Kidney tubule cell (primary cell): ENCODE measurements at regions not wholly inside any gene's neighbourhood (a gene's known extent, or its start where the extent isn't known, plus 50 kb on each side); places are given as distances from the start of the nearest gene placed in this dataset.

Experiments used
- DNase-seq: peaks from one replicate; pipeline ENCODE4 v3.0.0-alpha.2; 2018; ENCODE audit warnings: low spot score

DNA sequence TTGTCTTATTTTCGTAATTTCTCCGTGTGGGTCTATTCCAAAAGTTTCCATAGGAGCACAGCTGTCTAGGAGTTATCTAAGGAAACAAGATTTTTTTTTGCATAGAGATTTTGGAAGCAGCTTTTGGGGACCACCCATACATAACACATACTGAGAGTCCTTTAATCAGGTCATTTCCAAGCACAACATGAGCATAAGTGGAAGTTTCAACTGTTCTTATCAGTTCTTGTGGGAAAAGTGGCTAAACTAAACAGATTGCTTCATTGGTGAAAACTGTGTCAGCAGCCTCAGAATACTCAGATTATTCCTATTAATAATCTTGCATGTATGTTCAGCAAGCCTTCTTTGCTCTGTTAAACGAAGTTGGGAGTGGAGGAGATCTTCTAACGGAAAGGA lies 153.6 kb upstream of the TYRP1 start:
- no peak for DNase-seq

DNA sequence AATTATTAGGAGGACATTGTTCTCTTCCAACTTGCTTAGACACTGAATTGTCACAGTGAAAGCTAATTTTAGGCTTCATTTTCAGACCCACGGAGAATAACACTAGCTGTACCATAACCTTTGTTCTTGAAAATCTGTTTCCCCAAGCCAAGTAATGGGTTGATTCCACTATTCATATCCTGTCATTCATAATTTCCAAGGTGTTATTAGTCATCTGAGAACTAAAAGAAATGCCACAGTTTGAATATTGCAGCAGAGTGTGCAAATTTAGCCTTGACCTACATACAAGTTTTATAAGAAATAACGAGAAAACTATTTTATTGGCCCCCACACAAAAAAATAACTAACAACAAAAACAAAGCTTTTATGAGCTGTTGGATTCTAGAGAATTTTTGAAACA lies 148.5 kb upstream of the TYRP1 start:
- DNase-seq = no peak

GRCh38 chr9:12554636-12555035 lies 138.5 kb upstream of the TYRP1 start:
- peak; percentile 43 for DNase-seq

GRCh38 chr9:12566404-12567090 lies 126.6 kb upstream of the TYRP1 start:
- DNase-seq = no peak

DNA sequence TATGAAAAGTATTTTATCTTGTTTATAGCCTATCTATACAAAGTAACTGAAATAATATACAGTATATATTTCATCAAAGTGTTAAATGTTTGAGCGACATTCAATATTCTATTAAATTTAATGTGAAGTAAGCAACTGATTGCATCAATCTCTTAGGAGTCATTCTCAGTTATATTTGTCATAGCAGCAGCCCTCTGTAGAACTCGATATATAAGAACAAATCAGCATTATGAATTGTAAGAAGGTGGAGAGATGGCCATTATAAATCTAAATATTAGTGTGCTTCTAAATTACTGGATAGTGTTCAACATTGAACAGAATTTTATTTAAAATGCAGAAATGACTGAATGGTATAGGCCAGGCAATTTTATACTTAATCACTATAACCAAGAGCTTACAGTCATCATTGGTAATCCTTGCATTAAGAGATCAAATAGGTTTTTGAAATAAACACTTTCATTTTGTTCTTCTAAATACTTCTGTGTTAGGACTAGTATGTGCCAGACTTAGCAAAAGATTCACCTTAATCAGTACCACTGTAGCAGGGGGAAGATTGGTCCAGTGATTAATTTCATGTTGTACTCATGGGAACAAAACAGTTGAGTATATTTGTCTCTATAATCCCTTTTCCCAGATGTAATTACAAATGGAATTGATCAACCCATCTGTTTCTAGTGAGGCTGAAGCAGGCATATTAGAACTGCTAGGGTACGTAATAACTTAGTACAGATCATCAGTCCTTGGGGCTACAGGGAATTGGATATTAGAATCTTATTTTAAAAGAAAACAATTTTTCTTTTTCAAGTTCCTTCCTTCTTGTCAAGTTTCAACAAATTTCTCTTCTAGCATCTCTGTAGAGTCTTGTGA lies 108.3 kb upstream of the TYRP1 start:
- DNase-seq = no peak

- DNase-seq = peak; percentile 52
Measured at GRCh38 chr9:12595400-12595799, 97.8 kb upstream of the TYRP1 start.

DNA sequence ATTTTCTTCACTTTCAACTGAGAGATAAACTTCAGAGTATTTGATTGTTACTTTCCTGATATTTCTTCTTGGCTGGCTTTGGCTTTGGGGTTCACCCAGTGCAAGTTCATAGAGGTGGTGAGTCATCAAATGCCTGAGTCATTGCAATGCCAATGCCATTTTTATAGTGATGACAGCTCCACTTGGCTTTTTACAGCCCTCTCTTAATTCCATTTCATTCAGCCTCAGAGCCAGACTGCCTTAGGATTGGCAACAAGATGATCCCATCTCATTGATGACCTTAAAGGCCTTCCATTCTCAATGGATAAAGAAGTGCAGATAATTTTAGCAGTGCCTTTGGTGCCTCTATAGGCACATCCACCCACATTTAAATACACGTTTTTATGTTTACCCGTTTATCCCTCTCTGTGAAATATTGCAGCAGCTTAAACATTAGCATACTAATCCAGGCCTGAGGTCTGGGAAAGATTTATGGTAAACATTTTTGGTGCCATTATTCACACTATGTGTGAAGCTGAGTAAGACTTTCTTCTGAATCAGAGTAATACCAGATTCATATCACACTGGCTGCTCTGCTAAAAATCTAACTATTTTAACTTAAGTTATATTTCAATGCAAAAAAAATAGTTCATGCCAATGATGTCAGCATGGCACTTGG lies 88.9 kb upstream of the TYRP1 start:
- DNase-seq = peak; percentile 62

GRCh38 chr9:12612211-12612770 lies 80.9 kb upstream of the TYRP1 start:
- DNase-seq = no peak

GRCh38 chr9:12613071-12613470 lies 80.1 kb upstream of the TYRP1 start:
- DNase-seq = no peak

GRCh38 chr9:12614488-12614887 lies 78.7 kb upstream of the TYRP1 start:
- DNase-seq = no peak

GRCh38 chr9:12618956-12619355 lies 74.2 kb upstream of the TYRP1 start:
- no peak for DNase-seq

DNA sequence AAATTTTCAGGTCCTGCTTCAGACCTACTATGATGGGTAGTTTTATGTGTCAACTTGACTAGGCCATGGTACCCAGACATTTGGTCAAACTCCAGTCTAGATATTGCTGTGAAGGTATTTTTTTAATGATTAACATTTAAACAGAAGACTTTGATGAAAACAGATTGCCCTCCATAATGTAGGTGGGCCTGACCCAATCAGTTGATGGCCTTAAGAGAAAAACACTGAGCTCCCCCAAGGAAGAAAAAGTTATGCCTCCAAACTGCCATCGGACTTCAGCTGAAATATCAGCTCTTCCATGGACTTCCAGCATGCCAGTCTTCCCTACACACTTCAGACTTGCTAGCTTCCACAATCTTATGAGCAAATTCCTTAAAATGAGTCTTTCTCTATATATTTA lies 67.3 kb upstream of the TYRP1 start:
- no peak for DNase-seq

DNA sequence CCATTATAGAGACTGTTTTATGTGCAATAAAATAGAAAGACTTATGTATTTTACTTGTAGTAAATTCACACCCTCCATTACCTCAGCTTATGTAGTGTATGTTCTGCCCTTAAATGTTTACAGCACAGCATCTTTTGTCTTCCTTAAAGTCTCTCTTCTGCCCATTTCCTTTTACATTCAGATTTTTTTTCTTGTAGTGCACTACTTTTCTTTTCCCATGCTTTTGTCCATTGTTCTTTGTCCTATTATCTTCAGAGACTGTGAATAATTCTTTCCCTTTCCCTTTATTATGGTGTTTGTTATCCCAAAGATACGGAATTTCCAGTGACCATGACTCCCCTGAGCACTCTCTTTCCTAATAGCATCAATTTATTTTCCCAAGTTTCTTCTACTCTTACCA lies 66.1 kb upstream of the TYRP1 start:
- DNase-seq = no peak

GRCh38 chr9:12628546-12628945 lies 64.6 kb upstream of the TYRP1 start:
- DNase-seq = no peak

DNA sequence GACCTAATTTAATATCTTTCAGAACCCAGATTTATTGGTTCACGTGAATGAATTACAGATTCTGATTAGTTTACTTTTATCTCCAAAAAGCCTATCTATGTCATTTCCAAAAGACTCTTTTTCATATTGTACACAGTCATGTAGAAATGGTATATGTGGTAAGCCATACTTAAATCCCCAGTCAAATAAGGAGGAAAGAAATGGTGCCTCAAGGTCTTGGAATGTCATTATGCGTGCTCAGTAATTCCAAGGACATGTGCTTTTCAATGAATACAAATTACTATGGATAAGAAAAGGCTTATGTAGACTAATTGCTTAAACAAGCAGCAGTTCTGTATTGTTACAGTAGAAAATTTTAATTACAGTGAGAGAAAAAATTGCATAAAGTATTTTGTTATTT lies 64.1 kb upstream of the TYRP1 start:
- peak; percentile 49 for DNase-seq

DNA sequence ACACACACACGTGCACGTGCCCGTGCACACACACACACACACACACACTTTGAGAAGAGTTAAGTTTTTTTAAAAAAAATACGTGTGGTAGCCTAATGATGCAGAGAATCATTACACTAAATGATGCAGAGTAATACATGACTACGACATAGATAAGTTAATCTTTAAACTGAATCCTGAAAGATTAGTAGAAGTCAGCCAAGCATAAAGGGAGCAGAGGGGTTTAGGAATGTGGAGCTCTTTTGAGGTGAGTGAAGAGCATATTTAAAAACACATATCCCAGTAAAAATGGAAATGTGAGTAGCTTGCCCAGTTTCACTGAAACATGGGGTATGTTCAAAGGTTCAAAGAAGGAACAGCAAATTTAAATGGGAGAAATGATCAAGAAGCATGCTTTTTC lies 61.3 kb upstream of the TYRP1 start:
- DNase-seq = peak; percentile 80

DNA sequence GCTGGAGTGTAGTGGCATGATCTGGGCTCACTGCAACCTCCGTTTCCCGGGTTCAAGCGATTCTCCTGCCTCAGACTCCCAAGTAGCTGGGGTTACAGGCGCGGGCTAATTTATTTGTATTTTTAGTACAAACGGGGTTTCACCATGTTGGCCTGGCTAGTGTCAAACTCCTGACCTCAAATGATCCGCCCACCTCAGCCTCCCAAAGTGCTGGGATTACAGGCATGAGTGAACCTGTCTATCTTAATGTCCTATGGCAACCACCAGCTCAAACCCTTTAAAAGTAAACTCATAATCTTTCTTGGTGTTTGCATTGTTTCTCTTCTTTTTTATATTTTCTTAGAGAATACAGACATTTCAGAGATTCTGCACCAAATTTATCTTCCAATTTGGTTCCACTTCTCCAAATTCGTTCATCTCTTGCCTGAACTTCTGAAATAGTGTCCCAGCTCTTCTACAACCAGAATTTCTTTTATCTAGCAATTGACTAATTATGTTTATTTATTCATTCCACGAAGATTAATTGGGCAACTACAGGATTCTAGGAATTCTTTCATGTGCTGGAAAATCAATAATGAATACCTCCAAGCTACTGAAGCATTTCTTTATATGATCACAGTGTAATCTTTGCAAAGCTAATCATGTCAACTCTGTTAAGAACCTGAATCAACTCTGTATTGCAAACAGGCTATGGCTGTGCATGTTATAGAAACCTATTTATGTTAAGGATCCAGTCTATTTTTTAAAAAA lies 60.0 kb upstream of the TYRP1 start:
- peak; percentile 55 for DNase-seq

DNA sequence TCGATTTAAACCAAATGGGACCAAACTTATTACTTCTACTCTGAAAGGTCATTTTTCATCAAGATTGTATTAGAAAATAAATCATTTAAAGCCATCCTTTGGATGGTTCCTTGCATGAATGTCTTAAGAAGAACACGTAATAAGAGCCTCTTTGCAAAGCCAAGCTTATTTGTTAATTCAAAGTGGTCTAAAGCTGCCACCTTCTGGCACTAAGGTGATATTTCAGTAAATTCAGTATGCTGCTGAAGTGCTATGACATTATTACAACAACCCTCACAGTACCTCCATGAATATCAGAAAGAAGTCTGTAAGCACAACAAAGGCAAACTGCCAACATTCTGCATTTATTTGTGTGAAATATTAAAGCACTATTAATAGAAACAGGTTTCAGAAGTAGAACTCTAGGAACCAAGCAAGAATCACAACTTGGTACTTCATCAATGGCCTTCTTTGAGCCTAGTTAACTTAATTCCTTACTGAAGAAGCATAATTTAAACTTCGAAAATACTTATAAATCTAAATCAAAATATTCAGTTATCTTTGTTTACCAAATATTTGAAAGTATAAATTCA lies 53.1 kb upstream of the TYRP1 start:
- peak; percentile 78 for DNase-seq

DNA sequence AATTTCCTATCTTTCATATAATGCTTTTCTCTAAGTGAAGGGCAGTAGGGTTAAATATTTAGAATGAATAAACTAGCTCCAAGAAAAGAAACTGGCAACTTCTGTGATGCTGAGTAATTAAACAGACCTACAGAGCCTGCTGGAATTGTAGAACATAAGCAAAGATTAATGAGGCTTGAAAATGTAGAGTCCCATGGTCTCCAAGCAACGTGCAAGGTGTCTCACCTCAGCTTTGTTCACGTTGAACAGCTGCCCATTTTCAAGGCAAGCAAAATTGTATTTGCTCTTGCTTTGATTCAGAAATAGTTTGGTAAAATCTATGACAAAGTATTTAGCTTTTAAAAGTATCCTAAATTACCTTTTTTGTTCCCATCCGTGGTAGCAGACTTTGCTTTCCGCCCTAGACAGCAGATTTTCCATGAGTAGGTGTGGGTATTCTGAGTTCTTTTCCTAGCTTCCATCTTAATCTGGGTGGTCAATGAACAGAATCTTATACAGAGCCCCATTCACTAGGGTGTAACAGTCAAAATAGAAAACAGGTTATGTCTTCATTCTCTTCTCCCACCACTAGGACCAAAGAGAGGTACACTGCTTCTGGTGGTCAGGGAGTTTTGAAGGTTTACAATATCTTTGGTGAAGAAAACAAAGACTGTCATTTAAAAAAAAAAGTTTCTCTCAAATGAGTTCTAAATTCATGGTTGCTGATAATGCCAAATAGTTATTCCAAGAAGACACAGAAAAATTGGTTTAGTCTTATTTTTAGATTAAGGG lies 52.1 kb upstream of the TYRP1 start:
- DNase-seq = peak; percentile 76
